OCI-LY1 (cell line): ENCODE measurements at regions not wholly inside any gene's neighbourhood (a gene's known extent, or its start where the extent isn't known, plus 50 kb on each side); places are given as distances from the start of the nearest gene placed in this dataset.

ENCODE experiments used
- H2AFZ ChIP-seq: fragments of 200-600 bp; sonication (generic), shearing (Covaris generic); 2 replicates; pipeline ENCODE4 v1.6.0; 2014; ENCODE audit warnings: antibody characterized with exemption, mild to moderate bottlenecking, low read length
- H3F3A ChIP-seq: fragments of 200-600 bp; sonication (generic), shearing (Covaris generic); 2 replicates; pipeline ENCODE4 v1.6.0; 2014; ENCODE audit warnings: mild to moderate bottlenecking, antibody characterized with exemption, low read length, moderate library complexity; ENCODE audit not compliant: insufficient read depth
- H3K27ac ChIP-seq: fragments of 200-600 bp; sonication (generic); 2 replicates; pipeline ENCODE4 v1.5.1; 2014; ENCODE audit warnings: low read length, mixed run types, mild to moderate bottlenecking, low read depth; ENCODE audit not compliant: poor library complexity, severe bottlenecking
- H3K27me3 ChIP-seq: fragments of 200-600 bp; sonication (generic); 2 replicates; pipeline ENCODE4 v1.6.0; 2014; ENCODE audit warnings: antibody characterized with exemption, mild to moderate bottlenecking, low read length, moderate library complexity; ENCODE audit not compliant: insufficient read depth
- H3K36me3 ChIP-seq: fragments of 200-600 bp; sonication (generic); 2 replicates; pipeline ENCODE4 v1.6.1; 2014; ENCODE audit warnings: mild to moderate bottlenecking, antibody characterized with exemption, low read length, moderate library complexity, mixed read lengths; ENCODE audit not compliant: insufficient read depth
- H3K4me1 ChIP-seq: fragments of 200-600 bp; sonication (generic); 2 replicates; pipeline ENCODE4 v1.5.1; 2014; ENCODE audit warnings: mild to moderate bottlenecking, low read length, moderate library complexity; ENCODE audit not compliant: insufficient read depth, severe bottlenecking
- H3K4me2 ChIP-seq: fragments of 200-600 bp; sonication (generic), shearing (Covaris generic); 2 replicates; pipeline ENCODE4 v1.6.1; 2014; ENCODE audit warnings: low read length
- H3K4me3 ChIP-seq: fragments of 200-600 bp; sonication (generic); 2 replicates; pipeline ENCODE4 v1.5.1; 2014; ENCODE audit warnings: low read length, low read depth, mild to moderate bottlenecking, mixed read lengths; ENCODE audit not compliant: poor library complexity, severe bottlenecking
- H3K79me2 ChIP-seq: fragments of 200-600 bp; shearing (Covaris generic); 2 replicates; pipeline ENCODE4 v1.6.1; 2016; ENCODE audit warnings: mixed run types, low read length, mixed read lengths; ENCODE audit not compliant: insufficient read depth
- H3K9ac ChIP-seq: fragments of 200-600 bp; sonication (generic), shearing (Covaris generic); 2 replicates; pipeline ENCODE4 v1.6.1; 2014; ENCODE audit warnings: mild to moderate bottlenecking, low read length, mixed read lengths
- H3K9me2 ChIP-seq: fragments of 200-600 bp; sonication (generic), shearing (Covaris generic); 2 replicates; pipeline ENCODE4 v1.6.1; 2014; ENCODE audit warnings: low read depth, mild to moderate bottlenecking, low read length, mixed read lengths
- H3K9me3 ChIP-seq: fragments of 200-600 bp; shearing (Covaris generic); 2 replicates; pipeline ENCODE4 v1.6.1; 2014; ENCODE audit warnings: low read length, mixed read lengths
- H4K20me1 ChIP-seq: fragments of 200-600 bp; sonication (generic), shearing (Covaris generic); 2 replicates; pipeline ENCODE4 v1.6.0; 2016; ENCODE audit warnings: mild to moderate bottlenecking, low read length; ENCODE audit not compliant: insufficient read depth
- EZH2 ChIP-seq: fragments of 200-600 bp; sonication (generic), shearing (Covaris generic); IDR thresholded peaks from 2 replicates; pipeline ENCODE4 v1.8.0; 2017; ENCODE audit warnings: borderline replicate concordance, mixed run types, mild to moderate bottlenecking, antibody characterized with exemption, low read length, moderate library complexity, mixed read lengths
- TF ChIP-seq, protein P1 (sequence below): fragments of 200-600 bp; sonication (generic), shearing (Covaris generic); IDR thresholded peaks from 2 replicates; pipeline ENCODE4 v1.5.1; 2017; ENCODE audit warnings: mild to moderate bottlenecking, antibody characterized with exemption, low read length, moderate library complexity, mixed read lengths

DNA sequence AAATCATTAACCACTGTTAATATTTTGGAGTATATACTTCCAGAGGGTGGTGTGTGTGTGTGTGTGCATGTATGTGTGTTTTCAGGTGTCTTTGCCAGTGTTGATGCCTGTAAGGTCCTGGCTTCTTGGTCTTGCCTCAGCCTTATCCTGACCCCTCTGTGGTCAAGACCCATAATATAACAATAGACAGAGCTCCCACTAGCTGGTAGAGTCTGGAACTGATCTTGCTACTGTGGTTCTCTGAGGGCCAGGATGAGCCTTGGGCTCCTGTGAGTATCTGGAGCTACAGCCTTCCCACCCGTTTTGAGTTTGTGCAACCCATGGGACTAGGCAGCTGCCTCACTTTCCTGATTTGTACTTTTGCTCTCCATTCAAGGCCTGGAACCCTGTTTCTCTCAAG lies 191.0 kb downstream of the IBTK start:
- Histone ChIP-seq H3K4me3 (no peak overlapping the region), H3K27me3 (no peaks in the 10 kb centered on the region), H3F3A (no peaks in the 10 kb centered on the region), H3K9ac (no peak overlapping the region), H3K4me2 (no peak overlapping the region), H3K27ac (no peak overlapping the region), H3K9me3 (no peaks in the 10 kb centered on the region), H3K4me1 (no peaks in the 10 kb centered on the region), H2AFZ (no peak overlapping the region), H3K79me2 (no peaks in the 10 kb centered on the region), H4K20me1 (no peaks in the 10 kb centered on the region), H3K36me3 (no peaks in the 10 kb centered on the region), H3K9me2 (no peaks in the 10 kb centered on the region)
- TF ChIP-seq, protein P1, sequence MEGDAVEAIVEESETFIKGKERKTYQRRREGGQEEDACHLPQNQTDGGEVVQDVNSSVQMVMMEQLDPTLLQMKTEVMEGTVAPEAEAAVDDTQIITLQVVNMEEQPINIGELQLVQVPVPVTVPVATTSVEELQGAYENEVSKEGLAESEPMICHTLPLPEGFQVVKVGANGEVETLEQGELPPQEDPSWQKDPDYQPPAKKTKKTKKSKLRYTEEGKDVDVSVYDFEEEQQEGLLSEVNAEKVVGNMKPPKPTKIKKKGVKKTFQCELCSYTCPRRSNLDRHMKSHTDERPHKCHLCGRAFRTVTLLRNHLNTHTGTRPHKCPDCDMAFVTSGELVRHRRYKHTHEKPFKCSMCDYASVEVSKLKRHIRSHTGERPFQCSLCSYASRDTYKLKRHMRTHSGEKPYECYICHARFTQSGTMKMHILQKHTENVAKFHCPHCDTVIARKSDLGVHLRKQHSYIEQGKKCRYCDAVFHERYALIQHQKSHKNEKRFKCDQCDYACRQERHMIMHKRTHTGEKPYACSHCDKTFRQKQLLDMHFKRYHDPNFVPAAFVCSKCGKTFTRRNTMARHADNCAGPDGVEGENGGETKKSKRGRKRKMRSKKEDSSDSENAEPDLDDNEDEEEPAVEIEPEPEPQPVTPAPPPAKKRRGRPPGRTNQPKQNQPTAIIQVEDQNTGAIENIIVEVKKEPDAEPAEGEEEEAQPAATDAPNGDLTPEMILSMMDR: no peak
- no peak for TF ChIP-seq EZH2

DNA sequence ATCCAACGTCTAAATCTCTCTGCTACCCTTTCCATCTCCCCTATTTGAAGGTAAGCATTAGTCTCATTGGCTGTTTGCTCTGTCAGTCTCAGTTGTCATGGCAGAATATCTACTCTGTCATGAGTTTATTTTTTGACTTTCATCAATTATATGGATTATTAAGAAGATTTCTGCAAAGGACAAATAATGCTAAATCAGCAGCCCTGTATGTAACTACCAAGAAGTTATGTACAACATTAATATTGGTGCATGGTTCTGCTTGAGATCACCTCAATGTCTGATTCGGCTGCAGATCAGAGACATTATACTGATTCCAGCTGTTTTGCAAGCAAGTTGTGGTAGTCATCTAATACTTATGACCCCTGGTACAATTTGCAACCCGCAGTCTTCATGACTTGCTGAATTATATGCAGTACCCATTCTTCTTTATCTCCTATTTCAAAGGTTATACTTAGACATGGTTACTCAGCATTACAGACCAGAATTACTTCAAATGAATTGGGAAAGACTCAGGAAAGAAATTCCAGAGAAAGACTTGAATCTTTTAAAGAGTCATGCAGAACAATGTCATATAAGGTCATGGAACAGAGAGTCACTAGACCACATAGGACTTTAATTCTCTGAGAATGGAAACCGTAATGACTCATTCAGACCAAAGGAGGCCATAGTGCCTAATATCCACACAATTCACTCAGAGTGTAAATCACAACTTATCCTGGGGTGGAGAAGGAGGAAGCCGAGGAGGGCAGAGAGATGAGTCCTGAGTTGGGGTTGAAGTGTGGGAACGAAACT lies 201.4 kb downstream of the IBTK start:
- Histone ChIP-seq H3K9me2 (no peaks in the 10 kb centered on the region), H3K79me2 (no peaks in the 10 kb centered on the region), H3K9ac (no peak overlapping the region), H3K36me3 (no peaks in the 10 kb centered on the region), H3K4me2 (no peak overlapping the region), H3K27ac (no peak overlapping the region), H3K9me3 (no peaks in the 10 kb centered on the region), H3K4me3 (no peak overlapping the region), H3K27me3 (no peaks in the 10 kb centered on the region), H4K20me1 (no peaks in the 10 kb centered on the region), H3F3A (no peaks in the 10 kb centered on the region), H2AFZ (no peak overlapping the region), H3K4me1 (no peaks in the 10 kb centered on the region)
- TF ChIP-seq EZH2: no peak
- TF ChIP-seq, protein P1: no peak

DNA sequence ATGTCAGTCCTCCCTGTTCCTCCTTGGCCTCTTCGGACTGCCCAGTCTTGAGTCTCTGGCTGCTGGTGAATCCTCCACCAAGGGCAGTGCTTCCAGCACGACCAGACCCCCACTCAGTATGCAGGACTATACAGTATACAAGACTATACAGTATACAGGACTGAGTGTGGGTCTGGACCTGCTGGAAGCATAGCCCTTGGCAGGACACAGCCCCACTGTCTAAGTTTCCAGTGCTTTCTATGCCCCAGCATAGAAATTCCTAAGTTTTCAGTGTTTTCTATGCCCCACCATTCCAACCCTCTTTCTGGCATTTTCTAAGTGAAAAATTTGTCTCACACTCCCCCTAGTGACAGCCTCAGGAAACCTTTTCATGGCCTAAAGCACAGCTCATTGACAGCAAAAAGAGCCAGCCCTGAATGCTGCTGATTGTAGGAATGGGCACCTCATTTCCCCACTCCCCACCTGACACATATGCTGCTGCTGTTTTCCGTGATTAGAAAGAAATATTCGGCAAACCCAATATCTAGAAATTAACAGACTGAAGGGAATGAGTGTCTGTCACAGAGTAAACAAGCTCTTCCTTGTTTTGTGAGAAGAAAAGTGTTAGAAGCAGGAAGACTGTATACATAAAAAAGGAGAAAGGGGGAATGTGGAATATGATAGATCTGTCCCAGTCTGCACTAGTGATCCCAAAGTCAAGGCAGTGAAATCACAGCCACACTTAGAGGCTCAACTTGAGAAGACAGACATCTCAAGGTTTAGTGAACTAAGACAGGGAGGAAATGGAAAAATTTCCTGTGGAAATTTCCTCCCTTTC lies 206.9 kb downstream of the IBTK start:
- Histone ChIP-seq H3K4me2 (no peak overlapping the region), H3F3A (no peaks in the 10 kb centered on the region), H3K27me3 (no peaks in the 10 kb centered on the region), H3K9me2 (no peaks in the 10 kb centered on the region), H3K4me1 (no peaks in the 10 kb centered on the region), H3K9me3 (no peaks in the 10 kb centered on the region), H3K27ac (no peak overlapping the region), H3K36me3 (no peaks in the 10 kb centered on the region), H3K79me2 (no peaks in the 10 kb centered on the region), H2AFZ (no peak overlapping the region), H3K9ac (no peak overlapping the region), H3K4me3 (no peak overlapping the region), H4K20me1 (no peaks in the 10 kb centered on the region)
- TF ChIP-seq, protein P1: peak; percentile 66
- TF ChIP-seq EZH2: no peak
